MM.1S (cell line): ENCODE measurements at regions not wholly inside any gene's neighbourhood (a gene's known extent, or its start where the extent isn't known, plus 50 kb on each side); places are given as distances from the start of the nearest gene placed in this dataset.

Experiments used
- DNase-seq: peaks from one replicate; pipeline ENCODE4 v3.0.0-alpha.2; 2015
- H2AFZ ChIP-seq: fragments of 300-600 bp; sonication (generic); 2 replicates; pipeline ENCODE4 v1.6.0; 2016; ENCODE audit warnings: antibody characterized with exemption, low read length
- H3F3A ChIP-seq: fragments of 300-600 bp; sonication (generic); 2 replicates; pipeline ENCODE4 v1.6.1; 2016; ENCODE audit warnings: mild to moderate bottlenecking, antibody characterized with exemption, low read length, moderate library complexity, mixed read lengths; ENCODE audit not compliant: insufficient read depth
- H3K27ac ChIP-seq: fragments of 300-600 bp; sonication (generic); 2 replicates; pipeline ENCODE4 v1.5.1; 2016; ENCODE audit warnings: mild to moderate bottlenecking, low read length
- H3K27me3 ChIP-seq: fragments of 300-600 bp; sonication (generic); replicated peaks from 2 replicates; pipeline ENCODE4 v1.6.0; 2016; ENCODE audit warnings: low read length; ENCODE audit not compliant: insufficient read depth
- H3K36me3 ChIP-seq: fragments of 300-600 bp; sonication (generic); replicated peaks from 2 replicates; pipeline ENCODE4 v1.6.1; 2016; ENCODE audit warnings: mild to moderate bottlenecking, low read length, mixed read lengths; ENCODE audit not compliant: insufficient read depth
- H3K4me1 ChIP-seq: fragments of 300-600 bp; sonication (generic); 2 replicates; pipeline ENCODE4 v1.6.1; 2016; ENCODE audit warnings: low read length, mixed read lengths
- H3K4me2 ChIP-seq: fragments of 300-600 bp; sonication (generic); 2 replicates; pipeline ENCODE4 v1.6.0; 2016; ENCODE audit warnings: low read depth, low read length
- H3K4me3 ChIP-seq: fragments of 300-600 bp; sonication (generic); 2 replicates; pipeline ENCODE4 v1.5.1; 2016; ENCODE audit warnings: low read length, mixed read lengths
- H3K79me2 ChIP-seq: fragments of 300-600 bp; sonication (generic); 2 replicates; pipeline ENCODE4 v1.6.1; 2016; ENCODE audit warnings: mixed run types, low read length, mixed read lengths
- H3K9ac ChIP-seq: fragments of 300-600 bp; sonication (generic); 2 replicates; pipeline ENCODE4 v1.6.1; 2016; ENCODE audit warnings: low read length, mixed read lengths
- H3K9me2 ChIP-seq: fragments of 300-600 bp; sonication (generic); replicated peaks from 2 replicates; pipeline ENCODE4 v1.6.1; 2016; ENCODE audit warnings: mild to moderate bottlenecking, low read length, mixed read lengths; ENCODE audit not compliant: insufficient read depth
- H3K9me3 ChIP-seq: fragments of 300-600 bp; sonication (generic); replicated peaks from 2 replicates; pipeline ENCODE4 v1.6.1; 2016; ENCODE audit warnings: mild to moderate bottlenecking, low read length, mixed read lengths; ENCODE audit not compliant: insufficient read depth
- H4K20me1 ChIP-seq: fragments of 300-600 bp; sonication (generic); 2 replicates; pipeline ENCODE4 v1.6.1; 2016; ENCODE audit warnings: mild to moderate bottlenecking, low read length, moderate library complexity, mixed read lengths; ENCODE audit not compliant: insufficient read depth
- CTCF ChIP-seq: fragments of 300-600 bp; sonication (generic); IDR thresholded peaks from 2 replicates; pipeline ENCODE4 v1.5.1; 2016; ENCODE audit warnings: antibody characterized with exemption, low read length, mixed read lengths
- EZH2 ChIP-seq: fragments of 300-600 bp; sonication (generic); optimal IDR thresholded peaks from 2 replicates; pipeline ENCODE3; 2017; ENCODE audit warnings: low read depth, mild to moderate bottlenecking, antibody characterized with exemption, low read length, mixed read lengths
- EZH2phosphoT487 ChIP-seq: fragments of 300-600 bp; sonication (generic); IDR thresholded peaks from 2 replicates; pipeline ENCODE4 v1.6.1; 2018; ENCODE audit warnings: antibody characterized with exemption, low read length

GRCh38 chr3:107920538-107920937 lies 170.3 kb downstream of the CD47 start:
- H4K20me1 ChIP-seq, result no peaks in the 10 kb centered on the region
- H3F3A ChIP-seq, result no peaks in the 10 kb centered on the region
- H3K27me3 ChIP-seq, result no peaks in the 10 kb centered on the region
- no peaks in the 10 kb centered on the region for H3K4me1 ChIP-seq
- no peak overlapping the region for H3K4me3 ChIP-seq
- H3K36me3 ChIP-seq, result no peaks in the 10 kb centered on the region
- H3K27ac ChIP-seq, result no peak overlapping the region
- H3K4me2 ChIP-seq, result no peak overlapping the region
- no peaks in the 10 kb centered on the region for H3K9me2 ChIP-seq
- no peaks in the 10 kb centered on the region for H3K79me2 ChIP-seq
- no peak overlapping the region for H3K9ac ChIP-seq
- no peak for TF ChIP-seq EZH2
- no peak for TF ChIP-seq CTCF
- no peak for TF ChIP-seq EZH2phosphoT487
- H2AFZ ChIP-seq, result no peak overlapping the region
- H3K9me3 ChIP-seq, result no peaks in the 10 kb centered on the region
- DNase-seq, result no peak

- H3K27me3 ChIP-seq, result no peaks in the 10 kb centered on the region
- H2AFZ ChIP-seq, result no peak overlapping the region
- H3K79me2 ChIP-seq, result no peaks in the 10 kb centered on the region
- no peak overlapping the region for H3K4me2 ChIP-seq
- H3K9me2 ChIP-seq, result no peaks in the 10 kb centered on the region
- H3K36me3 ChIP-seq, result no peaks in the 10 kb centered on the region
- no peak for DNase-seq
- no peak overlapping the region for H3K4me3 ChIP-seq
- H3K27ac ChIP-seq, result no peak overlapping the region
- H3K4me1 ChIP-seq, result no peaks in the 10 kb centered on the region
- no peaks in the 10 kb centered on the region for H3F3A ChIP-seq
- TF ChIP-seq EZH2phosphoT487 (no peak), CTCF (no peak), EZH2 (no peak)
- no peak overlapping the region for H3K9ac ChIP-seq
- no peaks in the 10 kb centered on the region for H3K9me3 ChIP-seq
- H4K20me1 ChIP-seq, result no peaks in the 10 kb centered on the region
Measured at GRCh38 chr3:107919239-107919638, 171.6 kb downstream of the CD47 start.

- Histone ChIP-seq H3K27me3 (no peaks in the 10 kb centered on the region), H4K20me1 (no peaks in the 10 kb centered on the region), H3F3A (peaks cover 5% of the 10 kb centered on the region), H3K79me2 (no peaks in the 10 kb centered on the region), H3K4me3 (no peak overlapping the region), H3K9me3 (no peaks in the 10 kb centered on the region), H3K9me2 (no peaks in the 10 kb centered on the region), H3K9ac (no peak overlapping the region), H3K4me2 (no peak overlapping the region), H3K36me3 (no peaks in the 10 kb centered on the region), H2AFZ (no peak overlapping the region), H3K27ac (no peak overlapping the region), H3K4me1 (peaks cover 11% of the 10 kb centered on the region)
- TF ChIP-seq EZH2phosphoT487 (no peak), EZH2 (no peak)
- no peak for DNase-seq
Measured at GRCh38 chr3:107916171-107916570, 174.7 kb downstream of the CD47 start.

- Histone ChIP-seq H3K4me2 (no peak overlapping the region), H3K9ac (no peak overlapping the region), H2AFZ (no peak overlapping the region), H3K4me3 (no peak overlapping the region), H3K79me2 (no peaks in the 10 kb centered on the region), H3K27me3 (no peaks in the 10 kb centered on the region), H3K9me2 (no peaks in the 10 kb centered on the region), H3K4me1 (peaks cover 16% of the 10 kb centered on the region), H3K9me3 (no peaks in the 10 kb centered on the region), H3K36me3 (no peaks in the 10 kb centered on the region), H4K20me1 (no peaks in the 10 kb centered on the region), H3K27ac (no peak overlapping the region), H3F3A (peaks cover 10% of the 10 kb centered on the region)
- TF ChIP-seq CTCF (no peak), EZH2phosphoT487 (no peak), EZH2 (no peak)
- DNase-seq, result no peak
Measured at GRCh38 chr3:107915706-107916105, 175.1 kb downstream of the CD47 start.
